ENCODE measurements at regions not wholly inside any gene's neighbourhood (a gene's known extent, or its start where the extent isn't known, plus 50 kb on each side); places are given as distances from the start of the nearest gene placed in this dataset.

DNA sequence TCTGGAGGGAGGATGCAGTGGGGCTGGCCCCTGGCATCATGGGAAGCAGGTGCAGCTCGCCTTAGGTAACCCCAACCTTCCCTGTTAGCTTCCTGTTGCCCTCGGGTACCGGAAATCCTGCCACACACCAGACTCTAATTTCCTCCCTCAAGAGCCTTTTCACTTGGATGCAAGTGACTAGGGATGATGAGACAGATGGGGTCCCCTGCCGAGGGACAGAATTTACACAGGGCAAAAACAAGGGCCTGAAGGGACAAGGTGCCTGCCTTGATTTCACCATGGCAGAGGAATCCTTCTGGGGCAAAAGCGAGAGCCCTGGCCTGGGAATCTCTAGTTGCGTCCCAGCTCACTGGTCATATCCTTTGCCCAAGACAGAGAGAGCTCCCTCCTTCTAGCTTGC is 263.1 kb downstream of the LOXHD1 start:
- Histone ChIP-seq H3K36me3 (ENCODE audit: control insufficient read depth in 2 of 4, insufficient read depth in 4 of 4, low read length in 3 of 4) (no peaks in the 10 kb centered on the region; a peak in 1 of 8 replicates), H3K4me1 (replicated peaks in 1 of 4; ENCODE audit: control insufficient read depth in 3 of 4, insufficient read depth in 4 of 4, low read length in 3 of 4) (no peaks in the 10 kb centered on the region; a peak in 1 of 7 replicates), H3K27me3 (replicated peaks in 1 of 4; ENCODE audit: control insufficient read depth in 3 of 4, extremely low read depth in 1 of 4, insufficient read depth in 3 of 4, low read length in 3 of 4) (no peaks in the 10 kb centered on the region; a peak in 1 of 7 replicates), H3K23ac (ENCODE audit: insufficient read length) (no peak overlapping the region), H3K9me3 (ENCODE audit: insufficient read depth in 2 of 2, low read depth in 1 of 2, low read length in 1 of 2) (no peaks in the 10 kb centered on the region), H4K8ac (ENCODE audit: extremely low read depth, insufficient read depth, low read length) (no peak overlapping the region), H2BK15ac (ENCODE audit: low read length) (no peak overlapping the region), H3K18ac (ENCODE audit: extremely low read depth, low read length) (no peak overlapping the region), H2BK5ac (ENCODE audit: low read depth, low read length) (no peak overlapping the region), H3K4ac (replicated peaks; ENCODE audit: insufficient read length, low read depth, low read length) (no peak overlapping the region), H2AFZ (ENCODE audit: low read length) (no peak overlapping the region), H3K27ac (ENCODE audit: low read depth, low read length) (no peak overlapping the region), H3K23me2 (ENCODE audit: low read depth, low read length) (peaks cover 13% of the 10 kb centered on the region; the same call in 1 of the 2 replicates), H3K4me3 (ENCODE audit: extremely low read depth in 1 of 4, insufficient read depth in 2 of 4, low read depth in 3 of 4, low read length in 4 of 4) (no peak overlapping the region), H2BK120ac (replicated peaks; ENCODE audit: low read depth, low read length) (no peak overlapping the region), H3K9ac (replicated peaks in 1 of 4; ENCODE audit: extremely low read depth in 1 of 4, low read depth in 3 of 4, low read length in 3 of 4) (no peak overlapping the region), H3K79me1 (ENCODE audit: low read depth, low read length) (peaks cover 4% of the 10 kb centered on the region; the same call in 1 of the 2 replicates), H2BK20ac (ENCODE audit: low read length) (no peak overlapping the region), H3K79me2 (ENCODE audit: control insufficient read depth in 1 of 2, insufficient read depth in 2 of 2, low read length in 2 of 2) (peaks cover 0 to 3% of the 10 kb centered on the region in 2 experiments; a peak in 1 of 4 replicates), H3K4me2 (ENCODE audit: insufficient read depth in 1 of 2, low read depth in 2 of 2, low read length in 2 of 2) (no peak overlapping the region), H3K56ac (replicated peaks; ENCODE audit: insufficient read length, low read depth, low read length) (no peak overlapping the region), H4K20me1 (replicated peaks in 1 of 2; ENCODE audit: control insufficient read depth in 1 of 2, insufficient read depth in 2 of 2, low read length in 2 of 2) (peaks cover 0 to 14% of the 10 kb centered on the region in 2 experiments), H2AK5ac (ENCODE audit: low read depth, low read length) (no peak overlapping the region), H3K14ac (ENCODE audit: insufficient read length) (no peak overlapping the region), H4K91ac (replicated peaks; ENCODE audit: insufficient read length, low read length) (no peak overlapping the region), H4K5ac (ENCODE audit: insufficient read length, low read depth, low read length) (no peak overlapping the region), H2BK12ac (ENCODE audit: low read depth, low read length) (no peak overlapping the region)
- DNase-seq (ENCODE audit: low read depth in 1 of 2, low spot score in 2 of 2): no peak
- 89% methylated on average over 6 of the region's 6 CpGs; no CpG with 5 or more reads in 1 of the 2 experiments for WGBS, 2 experiments (ENCODE audit: extremely low coverage in 1 of 2, insufficient coverage in 1 of 2, insufficient read length in 1 of 2, insufficient replicate concordance in 2 of 2, low coverage in 1 of 2, low lambda C conversion rate in 2 of 2, missing lambda C conversion rate in 1 of 2)
- CTCF ChIA-PET (ENCODE audit: partially characterized antibody): interaction anchor here (0.9 to 7.3 kb wide), 39 partner anchors 9 to 264 kb away, joined by 3 to 150 read pairs (median 6); partner anchors contain the start of gene LOXHD1
- POLR2A ChIA-PET (ENCODE audit: partially characterized antibody): no interaction called here
- no peak for FAIRE-seq
- TF ChIP-seq SAP30 (IDR thresholded peaks at IDR 0.05; ENCODE audit: insufficient read depth, insufficient replicate concordance, low read length): no peak
- no peak for TF ChIP-seq POLR2A (IDR thresholded peaks at IDR 0.05; ENCODE audit: control extremely low read depth in 1 of 2, low read depth in 2 of 2, low read length in 2 of 2)
- TF ChIP-seq, protein P1, sequence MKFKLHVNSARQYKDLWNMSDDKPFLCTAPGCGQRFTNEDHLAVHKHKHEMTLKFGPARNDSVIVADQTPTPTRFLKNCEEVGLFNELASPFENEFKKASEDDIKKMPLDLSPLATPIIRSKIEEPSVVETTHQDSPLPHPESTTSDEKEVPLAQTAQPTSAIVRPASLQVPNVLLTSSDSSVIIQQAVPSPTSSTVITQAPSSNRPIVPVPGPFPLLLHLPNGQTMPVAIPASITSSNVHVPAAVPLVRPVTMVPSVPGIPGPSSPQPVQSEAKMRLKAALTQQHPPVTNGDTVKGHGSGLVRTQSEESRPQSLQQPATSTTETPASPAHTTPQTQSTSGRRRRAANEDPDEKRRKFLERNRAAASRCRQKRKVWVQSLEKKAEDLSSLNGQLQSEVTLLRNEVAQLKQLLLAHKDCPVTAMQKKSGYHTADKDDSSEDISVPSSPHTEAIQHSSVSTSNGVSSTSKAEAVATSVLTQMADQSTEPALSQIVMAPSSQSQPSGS (IDR thresholded peaks at IDR 0.05; ENCODE audit: low read length): no peak
- no peak for TF ChIP-seq JUND (IDR thresholded peaks at IDR 0.05; ENCODE audit: low read length)
- no peak for TF ChIP-seq EZH2 (IDR thresholded peaks at IDR 0.05; ENCODE audit: low read depth, low read length, severe bottlenecking)
- no peak for TF ChIP-seq TEAD4 (IDR thresholded peaks at IDR 0.05; ENCODE audit: low read depth, low read length)
- TF ChIP-seq BRCA1 (IDR thresholded peaks at IDR 0.05; ENCODE audit: low read depth, low read length): no peak
- TF ChIP-seq TAF7 (optimal IDR thresholded peaks at IDR 0.05; ENCODE audit: borderline replicate concordance, low read depth, low read length): no peak
- no peak for TF ChIP-seq TCF12 (IDR thresholded peaks at IDR 0.05; ENCODE audit: low read depth, low read length)
- TF ChIP-seq RBBP5 (IDR thresholded peaks at IDR 0.05; ENCODE audit: borderline replicate concordance, low read depth, low read length): no peak
- TF ChIP-seq SUZ12 (IDR thresholded peaks at IDR 0.05; ENCODE audit: low read length): no peak
- TF ChIP-seq POU5F1 (IDR thresholded peaks at IDR 0.05; ENCODE audit: low read depth, low read length): no peak
- no peak for TF ChIP-seq FOSL1 (IDR thresholded peaks at IDR 0.05; ENCODE audit: insufficient read depth, low read depth, low read length)

Measured in H1 (cell line).